MM.1S (cell line): ENCODE measurements at regions not wholly inside any gene's neighbourhood (a gene's known extent, or its start where the extent isn't known, plus 50 kb on each side); places are given as distances from the start of the nearest gene placed in this dataset.

Experiments used
- DNase-seq: peaks from one replicate; pipeline ENCODE4 v3.0.0-alpha.2; 2015
- H2AFZ ChIP-seq: fragments of 300-600 bp; sonication (generic); 2 replicates; pipeline ENCODE4 v1.6.0; 2016; ENCODE audit warnings: antibody characterized with exemption, low read length
- H3F3A ChIP-seq: fragments of 300-600 bp; sonication (generic); 2 replicates; pipeline ENCODE4 v1.6.1; 2016; ENCODE audit warnings: mild to moderate bottlenecking, antibody characterized with exemption, low read length, moderate library complexity, mixed read lengths; ENCODE audit not compliant: insufficient read depth
- H3K27ac ChIP-seq: fragments of 300-600 bp; sonication (generic); 2 replicates; pipeline ENCODE4 v1.5.1; 2016; ENCODE audit warnings: mild to moderate bottlenecking, low read length
- H3K27me3 ChIP-seq: fragments of 300-600 bp; sonication (generic); replicated peaks from 2 replicates; pipeline ENCODE4 v1.6.0; 2016; ENCODE audit warnings: low read length; ENCODE audit not compliant: insufficient read depth
- H3K36me3 ChIP-seq: fragments of 300-600 bp; sonication (generic); replicated peaks from 2 replicates; pipeline ENCODE4 v1.6.1; 2016; ENCODE audit warnings: mild to moderate bottlenecking, low read length, mixed read lengths; ENCODE audit not compliant: insufficient read depth
- H3K4me1 ChIP-seq: fragments of 300-600 bp; sonication (generic); 2 replicates; pipeline ENCODE4 v1.6.1; 2016; ENCODE audit warnings: low read length, mixed read lengths
- H3K4me2 ChIP-seq: fragments of 300-600 bp; sonication (generic); 2 replicates; pipeline ENCODE4 v1.6.0; 2016; ENCODE audit warnings: low read depth, low read length
- H3K4me3 ChIP-seq: fragments of 300-600 bp; sonication (generic); 2 replicates; pipeline ENCODE4 v1.5.1; 2016; ENCODE audit warnings: low read length, mixed read lengths
- H3K79me2 ChIP-seq: fragments of 300-600 bp; sonication (generic); 2 replicates; pipeline ENCODE4 v1.6.1; 2016; ENCODE audit warnings: mixed run types, low read length, mixed read lengths
- H3K9ac ChIP-seq: fragments of 300-600 bp; sonication (generic); 2 replicates; pipeline ENCODE4 v1.6.1; 2016; ENCODE audit warnings: low read length, mixed read lengths
- H3K9me2 ChIP-seq: fragments of 300-600 bp; sonication (generic); replicated peaks from 2 replicates; pipeline ENCODE4 v1.6.1; 2016; ENCODE audit warnings: mild to moderate bottlenecking, low read length, mixed read lengths; ENCODE audit not compliant: insufficient read depth
- H3K9me3 ChIP-seq: fragments of 300-600 bp; sonication (generic); replicated peaks from 2 replicates; pipeline ENCODE4 v1.6.1; 2016; ENCODE audit warnings: mild to moderate bottlenecking, low read length, mixed read lengths; ENCODE audit not compliant: insufficient read depth
- H4K20me1 ChIP-seq: fragments of 300-600 bp; sonication (generic); 2 replicates; pipeline ENCODE4 v1.6.1; 2016; ENCODE audit warnings: mild to moderate bottlenecking, low read length, moderate library complexity, mixed read lengths; ENCODE audit not compliant: insufficient read depth
- CTCF ChIP-seq: fragments of 300-600 bp; sonication (generic); IDR thresholded peaks from 2 replicates; pipeline ENCODE4 v1.5.1; 2016; ENCODE audit warnings: antibody characterized with exemption, low read length, mixed read lengths
- EZH2 ChIP-seq: fragments of 300-600 bp; sonication (generic); optimal IDR thresholded peaks from 2 replicates; pipeline ENCODE3; 2017; ENCODE audit warnings: low read depth, mild to moderate bottlenecking, antibody characterized with exemption, low read length, mixed read lengths
- EZH2phosphoT487 ChIP-seq: fragments of 300-600 bp; sonication (generic); IDR thresholded peaks from 2 replicates; pipeline ENCODE4 v1.6.1; 2018; ENCODE audit warnings: antibody characterized with exemption, low read length

- Histone ChIP-seq H3F3A (no peaks in the 10 kb centered on the region), H3K36me3 (no peaks in the 10 kb centered on the region), H4K20me1 (no peaks in the 10 kb centered on the region), H3K4me2 (no peak overlapping the region), H3K9ac (no peak overlapping the region), H3K4me3 (no peak overlapping the region), H3K9me3 (no peaks in the 10 kb centered on the region), H3K27ac (no peak overlapping the region), H3K9me2 (no peaks in the 10 kb centered on the region), H2AFZ (no peak overlapping the region), H3K79me2 (no peaks in the 10 kb centered on the region), H3K4me1 (no peaks in the 10 kb centered on the region), H3K27me3 (no peaks in the 10 kb centered on the region)
- DNase-seq = no peak
- no peak for TF ChIP-seq CTCF
- no peak for TF ChIP-seq EZH2
- TF ChIP-seq EZH2phosphoT487 = no peak
These were observed 139.5 kb upstream of the MAGEB18 start for GRCh38 chrX:25998687-25999086.

- H3K36me3 ChIP-seq = no peaks in the 10 kb centered on the region
- DNase-seq = no peak
- no peak overlapping the region for H3K9ac ChIP-seq
- no peak overlapping the region for H3K4me2 ChIP-seq
- no peaks in the 10 kb centered on the region for H4K20me1 ChIP-seq
- no peak overlapping the region for H3K4me3 ChIP-seq
- no peaks in the 10 kb centered on the region for H3K9me2 ChIP-seq
- no peaks in the 10 kb centered on the region for H3K79me2 ChIP-seq
- no peaks in the 10 kb centered on the region for H3K9me3 ChIP-seq
- no peaks in the 10 kb centered on the region for H3K4me1 ChIP-seq
- no peaks in the 10 kb centered on the region for H3F3A ChIP-seq
- no peaks in the 10 kb centered on the region for H3K27me3 ChIP-seq
- TF ChIP-seq EZH2phosphoT487 = no peak
- TF ChIP-seq CTCF = no peak
- no peak for TF ChIP-seq EZH2
- H3K27ac ChIP-seq = no peak overlapping the region
- no peak overlapping the region for H2AFZ ChIP-seq
These were observed 130.7 kb upstream of the MAGEB18 start for GRCh38 chrX:26007462-26007861.

GRCh38 chrX:26008042-26008441 lies 130.1 kb upstream of the MAGEB18 start:
- Histone ChIP-seq H3K4me3 (no peak overlapping the region), H3K36me3 (no peaks in the 10 kb centered on the region), H3K27ac (no peak overlapping the region), H4K20me1 (no peaks in the 10 kb centered on the region), H3K9ac (no peak overlapping the region), H3F3A (no peaks in the 10 kb centered on the region), H3K4me1 (no peaks in the 10 kb centered on the region), H3K79me2 (no peaks in the 10 kb centered on the region), H2AFZ (no peak overlapping the region), H3K27me3 (no peaks in the 10 kb centered on the region), H3K9me3 (no peaks in the 10 kb centered on the region), H3K9me2 (no peaks in the 10 kb centered on the region), H3K4me2 (no peak overlapping the region)
- TF ChIP-seq CTCF = no peak
- no peak for TF ChIP-seq EZH2
- TF ChIP-seq EZH2phosphoT487 = no peak
- DNase-seq = no peak
